ENCODE measurements at regions not wholly inside any gene's neighbourhood (a gene's known extent, or its start where the extent isn't known, plus 50 kb on each side); places are given as distances from the start of the nearest gene placed in this dataset.
"Not testable (repeated sequence)": the region's sequence is repeated elsewhere in the genome, so short reads cannot be mapped to it uniquely, and the experiment has no call there.

- DNase-seq = no peak
Measured at GRCh38 chr9:135278586-135278985, 191.1 kb downstream of the OLFM1 start.

DNA sequence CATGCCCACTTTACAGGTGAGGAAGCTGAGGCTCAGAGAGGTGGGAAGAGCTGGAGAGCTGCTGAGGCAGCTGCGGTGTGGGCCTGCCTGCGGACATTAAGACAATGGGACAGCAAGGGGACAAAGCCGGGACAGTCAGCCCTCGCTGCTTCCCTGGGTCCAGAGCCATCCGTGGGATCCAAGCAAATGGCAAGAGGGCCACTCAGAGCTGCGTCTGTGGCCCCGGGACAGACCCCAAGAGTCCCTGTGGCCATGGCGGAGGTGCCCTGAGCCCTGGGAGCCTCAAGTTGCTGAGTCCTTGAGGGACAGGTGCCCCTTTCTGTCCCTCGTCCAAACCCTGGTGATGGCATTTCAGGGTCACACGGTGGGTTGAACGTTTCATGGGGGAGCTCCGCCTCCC lies 191.9 kb downstream of the OLFM1 start:
- no peak for DNase-seq

GRCh38 chr9:135279834-135280393 lies 192.4 kb downstream of the OLFM1 start:
- no peak for DNase-seq

DNA sequence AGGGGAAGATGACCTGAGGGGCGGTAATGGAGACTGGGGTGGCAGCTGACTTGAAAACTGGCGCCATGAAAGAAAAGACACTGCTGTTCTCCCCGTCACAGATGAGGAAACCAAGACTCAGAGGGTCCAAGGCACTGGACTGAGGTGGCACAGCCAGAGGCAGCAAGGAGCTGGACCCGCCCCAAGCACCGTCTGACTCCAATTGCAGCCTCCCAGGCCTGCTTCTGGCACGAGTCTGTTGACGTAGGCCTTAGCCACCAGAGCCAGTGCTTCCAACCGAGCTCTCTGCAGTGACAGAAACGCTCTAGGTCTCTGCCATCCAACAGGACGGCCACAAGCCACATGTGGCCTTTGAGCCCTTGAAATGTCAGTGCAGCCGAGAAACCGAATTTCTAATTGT lies 193.2 kb downstream of the OLFM1 start:
- DNase-seq = no peak

GRCh38 chr9:135281151-135281550 lies 193.7 kb downstream of the OLFM1 start:
- DNase-seq = no peak

GRCh38 chr9:135281791-135282737 lies 194.6 kb downstream of the OLFM1 start:
- DNase-seq = peak; percentile 74

DNA sequence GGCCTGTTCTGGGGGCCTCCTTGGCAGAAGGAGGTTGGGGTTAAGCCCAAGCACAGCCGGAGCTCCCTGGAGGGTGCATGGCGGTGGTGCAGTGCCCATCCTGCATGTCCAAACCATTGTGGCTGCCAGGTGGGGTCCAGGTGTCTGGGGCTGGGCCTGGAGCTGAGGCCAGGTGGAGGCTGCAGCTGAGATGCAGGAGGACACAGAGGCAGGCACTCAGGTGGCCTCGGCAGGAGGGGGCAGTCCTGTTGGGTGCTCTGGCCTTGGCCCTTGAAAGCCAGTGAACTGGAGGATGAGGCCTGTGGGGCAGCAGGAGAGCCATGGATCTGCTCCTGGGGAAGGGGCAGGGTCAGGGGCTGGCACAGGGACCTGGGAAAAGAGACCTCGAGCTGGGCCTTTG lies 195.3 kb downstream of the OLFM1 start:
- DNase-seq = no peak

DNA sequence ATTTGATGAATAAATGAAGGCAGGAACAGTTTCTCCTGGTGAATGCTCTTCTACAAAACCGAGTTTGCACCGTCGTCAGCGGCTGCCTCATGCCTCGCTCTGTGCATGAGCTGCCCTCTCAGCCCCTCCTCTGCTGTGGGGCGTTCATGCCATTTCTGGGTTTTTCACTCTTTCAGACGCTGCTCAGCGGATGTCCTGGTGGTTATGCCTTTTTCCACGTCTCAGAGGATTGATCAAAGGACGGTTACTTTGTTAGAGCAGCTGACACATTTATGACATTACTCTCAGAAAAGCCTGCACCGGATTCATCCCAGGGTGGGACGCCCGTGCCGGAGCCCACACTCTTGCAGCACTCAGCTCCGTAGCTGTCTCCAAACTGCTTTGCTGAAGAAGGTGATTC lies 195.9 kb upstream of the PPP1R26 start:
- no peak for DNase-seq

GRCh38 chr9:135284386-135285134 lies 195.0 kb upstream of the PPP1R26 start:
- no peak for DNase-seq

DNA sequence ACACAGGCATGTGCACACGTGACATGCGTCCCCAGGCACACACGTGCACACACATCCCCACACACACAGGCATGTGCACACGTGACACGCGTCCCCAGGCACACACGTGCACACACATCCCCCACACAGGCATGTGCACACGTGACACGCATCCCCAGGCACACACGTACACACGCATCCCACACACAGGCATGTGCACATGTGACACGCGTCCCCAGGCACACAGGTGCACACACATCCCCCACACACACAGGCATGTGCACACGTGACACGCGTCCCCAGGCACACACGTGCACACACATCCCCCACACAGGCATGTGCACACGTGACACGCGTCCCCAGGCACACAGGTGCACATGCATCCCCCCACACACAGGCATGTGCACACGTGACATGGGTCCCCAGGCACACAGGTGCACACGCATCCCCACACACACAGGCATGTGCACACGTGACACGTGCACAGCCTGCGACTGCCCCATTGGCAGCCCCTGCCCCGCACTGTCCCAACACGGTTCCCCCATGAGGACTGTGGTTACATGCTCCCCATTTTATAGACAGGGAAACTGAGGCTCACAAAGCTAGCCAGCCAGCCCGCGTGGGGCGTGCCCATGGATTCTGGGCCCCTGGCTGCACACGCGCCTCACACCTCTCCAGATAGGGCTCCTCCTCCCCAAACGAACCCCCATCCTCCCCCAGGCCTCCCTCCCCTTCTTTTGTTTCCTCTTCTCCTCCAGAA lies 193.2 kb upstream of the PPP1R26 start:
- DNase-seq = not testable (repeated sequence)

GRCh38 chr9:135286961-135287360 lies 192.6 kb upstream of the PPP1R26 start:
- no peak for DNase-seq

GRCh38 chr9:135287627-135288026 lies 192.0 kb upstream of the PPP1R26 start:
- no peak for DNase-seq

DNA sequence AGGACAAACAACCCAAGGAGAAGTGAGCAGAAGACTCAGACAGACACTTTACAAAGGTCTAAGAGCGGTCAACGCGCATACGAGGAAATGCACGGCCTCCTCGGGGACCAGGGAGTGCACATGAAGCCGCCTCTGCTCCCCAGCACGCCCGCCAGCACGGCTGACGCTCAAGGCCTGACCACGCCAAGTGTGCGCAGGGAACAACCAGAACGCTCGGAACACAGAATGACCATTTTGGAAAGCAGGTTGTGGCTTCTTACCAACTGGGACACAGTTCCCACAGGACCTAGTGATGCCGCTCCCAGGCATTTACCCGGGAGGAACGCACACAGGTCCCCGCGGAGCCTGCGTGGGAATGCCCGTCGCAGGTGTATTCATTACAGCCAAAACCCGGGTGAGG lies 191.5 kb upstream of the PPP1R26 start:
- DNase-seq = no peak

- no peak for DNase-seq
Measured at GRCh38 chr9:135289081-135289491, 190.5 kb upstream of the PPP1R26 start.

- no peak for DNase-seq
Measured at GRCh38 chr9:135290086-135290485, 189.5 kb upstream of the PPP1R26 start.

DNA sequence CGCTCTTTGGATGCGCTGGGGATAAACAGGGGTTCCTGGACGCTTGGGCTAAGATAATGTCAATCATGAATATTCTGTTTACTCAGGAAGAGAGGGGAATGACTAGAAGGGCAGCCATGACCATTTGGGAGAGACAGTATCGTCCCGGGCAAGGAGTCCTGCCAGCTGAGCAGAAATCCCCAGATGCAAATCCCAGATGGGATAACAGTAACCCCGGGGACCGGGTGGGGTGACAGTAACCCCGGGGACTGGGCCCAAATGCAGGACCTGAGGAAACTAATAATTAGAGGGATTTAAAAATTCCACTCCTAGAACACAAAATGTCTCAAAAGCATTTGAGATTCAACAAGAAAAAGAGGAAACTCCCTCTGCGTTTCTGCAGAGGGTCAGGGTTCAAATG lies 189.0 kb upstream of the PPP1R26 start:
- no peak for DNase-seq

- no peak for DNase-seq
Measured at GRCh38 chr9:135291165-135291564, 188.4 kb upstream of the PPP1R26 start.

DNA sequence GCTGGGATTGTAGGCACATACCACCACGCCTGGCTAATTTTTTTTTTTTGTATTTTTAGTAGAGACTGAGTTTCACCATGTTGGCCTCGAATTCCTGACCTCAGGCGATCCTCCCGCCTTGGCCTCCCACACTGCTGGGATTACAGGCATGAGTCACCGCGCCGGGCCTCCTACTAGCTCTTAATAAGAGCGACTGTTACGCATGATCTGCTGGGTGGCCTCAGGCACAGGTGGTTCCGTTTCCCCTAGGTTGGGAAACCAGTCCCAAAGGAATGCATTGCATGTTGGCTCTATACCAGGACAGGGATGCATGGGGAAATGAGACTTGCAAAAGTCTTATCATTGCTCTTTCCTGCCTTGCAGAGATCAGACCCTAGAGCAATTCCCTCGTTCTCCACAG lies 184.7 kb upstream of the PPP1R26 start:
- DNase-seq = no peak

GRCh38 chr9:135295551-135296300 lies 183.9 kb upstream of the PPP1R26 start:
- no peak for DNase-seq

GRCh38 chr9:135296735-135297455 lies 182.7 kb upstream of the PPP1R26 start:
- DNase-seq = no peak

DNA sequence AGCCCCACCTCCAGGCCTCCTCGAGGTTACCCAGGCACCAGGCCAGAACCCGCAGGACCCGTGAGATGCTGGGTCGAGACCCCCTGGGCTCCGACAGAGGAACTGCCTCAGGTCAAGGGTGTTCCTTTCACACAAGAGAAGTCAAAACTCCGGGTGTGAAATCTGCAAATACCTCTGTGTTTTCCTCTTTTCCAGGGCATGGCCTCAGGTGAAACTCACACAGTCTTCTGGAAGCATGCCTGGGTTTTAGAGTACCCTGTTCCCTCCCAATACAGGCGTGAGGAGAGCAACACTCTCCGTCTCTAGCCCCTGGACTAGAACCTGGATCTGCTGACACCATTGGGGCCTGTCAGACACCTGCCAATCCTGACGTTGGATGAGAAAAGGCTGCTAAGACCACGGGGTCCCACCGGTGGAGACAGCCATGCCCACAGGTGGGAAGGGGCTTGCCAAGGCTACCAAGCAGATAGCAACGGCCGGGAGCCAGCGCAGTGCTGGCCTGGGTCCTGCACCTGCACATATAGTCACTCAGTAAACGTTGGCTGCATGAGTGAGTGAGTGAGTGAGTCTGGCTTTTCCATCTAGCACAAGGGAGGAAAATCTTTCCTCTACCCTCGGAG lies 182.0 kb upstream of the PPP1R26 start:
- no peak for DNase-seq
